HEK293 (cell line): ENCODE measurements at regions not wholly inside any gene's neighbourhood (a gene's known extent, or its start where the extent isn't known, plus 50 kb on each side); places are given as distances from the start of the nearest gene placed in this dataset.

Experiments used
- CTCF ChIP-seq: fragments of 450-650 bp; formaldehyde crosslinking; IDR thresholded peaks from 2 replicates; pipeline ENCODE4 v1.5.1; 2016; ENCODE audit warnings: missing biosample characterization, missing genetic modification characterization
- FEZF1 ChIP-seq: fragments of 450-650 bp; formaldehyde crosslinking; IDR thresholded peaks from 2 replicates; pipeline ENCODE4 v1.5.1; 2016; ENCODE audit warnings: missing biosample characterization, missing genetic modification characterization
- IKZF3 ChIP-seq: fragments of 450-650 bp; IDR thresholded peaks from 2 replicates; pipeline ENCODE4 v1.5.0; 2018; ENCODE audit warnings: missing biosample characterization, mild to moderate bottlenecking, missing genetic modification characterization, moderate library complexity
- KLF8 ChIP-seq: fragments of 450-650 bp; formaldehyde crosslinking; IDR thresholded peaks from 2 replicates; pipeline ENCODE4 v1.5.1; 2016; ENCODE audit warnings: missing biosample characterization, missing genetic modification characterization
- MYNN ChIP-seq: fragments of 450-650 bp; formaldehyde crosslinking; IDR thresholded peaks from 2 replicates; pipeline ENCODE4 v1.5.1; 2016; ENCODE audit warnings: missing biosample characterization, missing genetic modification characterization, borderline replicate concordance
- PBX3 ChIP-seq: sonication (generic); formaldehyde crosslinking; IDR thresholded peaks from 2 replicates; pipeline ENCODE4 v1.8.1; 2022; ENCODE audit warnings: mild to moderate bottlenecking, moderate library complexity, missing genetic modification reagents
- TSHZ1 ChIP-seq: fragments of 450-650 bp; formaldehyde crosslinking; IDR thresholded peaks from 2 replicates; pipeline ENCODE4 v1.5.1; 2016; ENCODE audit warnings: missing biosample characterization, missing genetic modification characterization, borderline replicate concordance
- ZBTB21 ChIP-seq: fragments of 450-650 bp; formaldehyde crosslinking; IDR thresholded peaks from 2 replicates; pipeline ENCODE4 v1.5.1; 2017; ENCODE audit warnings: missing biosample characterization, missing genetic modification characterization
- ZBTB48 ChIP-seq: fragments of 450-650 bp; formaldehyde crosslinking; IDR thresholded peaks from 2 replicates; pipeline ENCODE4 v1.5.1; 2016; ENCODE audit warnings: missing biosample characterization, missing genetic modification characterization
- ZFHX2 ChIP-seq: fragments of 450-650 bp; formaldehyde crosslinking; conservative IDR thresholded peaks from 2 replicates; pipeline ENCODE4 v1.5.1; 2016; ENCODE audit warnings: missing biosample characterization, missing genetic modification characterization
- ZFP37 ChIP-seq: fragments of 450-650 bp; formaldehyde crosslinking; IDR thresholded peaks from 2 replicates; pipeline ENCODE4 v1.5.1; 2016; ENCODE audit warnings: missing biosample characterization, missing genetic modification characterization
- ZFP69B ChIP-seq: fragments of 450-650 bp; formaldehyde crosslinking; IDR thresholded peaks from 2 replicates; pipeline ENCODE4 v1.5.1; 2016; ENCODE audit warnings: missing biosample characterization, missing genetic modification characterization
- ZNF138 ChIP-seq: fragments of 450-650 bp; formaldehyde crosslinking; IDR thresholded peaks from 2 replicates; pipeline ENCODE4 v1.5.1; 2016; ENCODE audit warnings: missing biosample characterization, missing genetic modification characterization, borderline replicate concordance
- ZNF18 ChIP-seq: fragments of 450-650 bp; formaldehyde crosslinking; IDR thresholded peaks from 2 replicates; pipeline ENCODE4 v1.5.1; 2016; ENCODE audit warnings: missing biosample characterization, missing genetic modification characterization
- ZNF280C ChIP-seq: fragments of 450-650 bp; formaldehyde crosslinking; IDR thresholded peaks from 2 replicates; pipeline ENCODE4 v1.5.1; 2016; ENCODE audit warnings: missing biosample characterization, missing genetic modification characterization
- ZNF404 ChIP-seq: fragments of 450-650 bp; formaldehyde crosslinking; IDR thresholded peaks from 2 replicates; pipeline ENCODE4 v1.5.1; 2017; ENCODE audit warnings: missing biosample characterization, missing genetic modification characterization
- ZNF426 ChIP-seq: fragments of 450-650 bp; formaldehyde crosslinking; IDR thresholded peaks from 2 replicates; pipeline ENCODE4 v1.5.1; 2017; ENCODE audit warnings: missing biosample characterization, missing genetic modification characterization, mild to moderate bottlenecking, inconsistent platforms, moderate library complexity
- ZNF549 ChIP-seq: fragments of 450-650 bp; IDR thresholded peaks from 2 replicates; pipeline ENCODE4 v1.5.1; 2018; ENCODE audit warnings: missing biosample characterization, missing genetic modification characterization, mild to moderate bottlenecking, inconsistent platforms, moderate library complexity
- ZNF580 ChIP-seq: fragments of 450-650 bp; formaldehyde crosslinking; IDR thresholded peaks from 2 replicates; pipeline ENCODE4 v1.5.1; 2016; ENCODE audit warnings: missing biosample characterization, missing genetic modification characterization
- ZNF624 ChIP-seq: fragments of 450-650 bp; formaldehyde crosslinking; IDR thresholded peaks from 2 replicates; pipeline ENCODE4 v1.5.1; 2017; ENCODE audit warnings: missing biosample characterization, missing genetic modification characterization
- ZNF626 ChIP-seq: fragments of 450-650 bp; sonication (Bioruptor Pico); formaldehyde crosslinking; IDR thresholded peaks from 2 replicates; pipeline ENCODE4 v1.5.1; 2018; ENCODE audit warnings: missing biosample characterization, missing genetic modification characterization, inconsistent platforms
- ZNF629 ChIP-seq: fragments of 450-650 bp; formaldehyde crosslinking; IDR thresholded peaks from 2 replicates; pipeline ENCODE4 v1.5.1; 2017; ENCODE audit warnings: missing biosample characterization, missing genetic modification characterization
- ZNF654 ChIP-seq: fragments of 450-650 bp; formaldehyde crosslinking; IDR thresholded peaks from 2 replicates; pipeline ENCODE4 v1.5.1; 2016; ENCODE audit warnings: low read depth, missing biosample characterization, missing genetic modification characterization
- ZNF768 ChIP-seq: fragments of 450-650 bp; formaldehyde crosslinking; IDR thresholded peaks from 2 replicates; pipeline ENCODE4 v1.5.1; 2018; ENCODE audit warnings: missing biosample characterization, mild to moderate bottlenecking, missing genetic modification characterization
- ZNF785 ChIP-seq: fragments of 450-650 bp; formaldehyde crosslinking; IDR thresholded peaks from 2 replicates; pipeline ENCODE4 v1.5.1; 2016; ENCODE audit warnings: missing biosample characterization, missing genetic modification characterization
- ZNF837 ChIP-seq: fragments of 450-650 bp; formaldehyde crosslinking; IDR thresholded peaks from 2 replicates; pipeline ENCODE4 v1.5.1; 2016; ENCODE audit warnings: missing biosample characterization, missing genetic modification characterization
- ZNF843 ChIP-seq: fragments of 450-650 bp; formaldehyde crosslinking; IDR thresholded peaks from 2 replicates; pipeline ENCODE4 v1.5.1; 2016; ENCODE audit warnings: missing biosample characterization, missing genetic modification characterization
- ZSCAN18 ChIP-seq: fragments of 450-650 bp; formaldehyde crosslinking; IDR thresholded peaks from 2 replicates; pipeline ENCODE4 v1.5.1; 2016; ENCODE audit warnings: missing biosample characterization, missing genetic modification characterization
- ZXDB ChIP-seq: fragments of 450-650 bp; formaldehyde crosslinking; IDR thresholded peaks from 2 replicates; pipeline ENCODE4 v1.5.1; 2016; ENCODE audit warnings: missing biosample characterization, missing genetic modification characterization

GRCh38 chr3:29065211-29065785, 215.6 kb upstream of the RBMS3 start (continued):
- TF ChIP-seq FEZF1 (tag by site-specific recombination), result peak; percentile 95
- no peak for TF ChIP-seq ZNF785 (tag by site-specific recombination)
- no peak for TF ChIP-seq ZNF837 (tag by site-specific recombination)
- no peak for TF ChIP-seq ZFP37 (tag by site-specific recombination)
- no peak for TF ChIP-seq ZNF404 (tag by site-specific recombination)
- TF ChIP-seq ZFP69B (tag by site-specific recombination), result no peak
- TF ChIP-seq ZSCAN18 (tag by site-specific recombination), result no peak
- TF ChIP-seq MYNN (tag by site-specific recombination), result peak; percentile 94
- TF ChIP-seq ZNF626 (tag by site-specific recombination), result no peak
- no peak for TF ChIP-seq ZNF549 (tag by site-specific recombination)
- no peak for TF ChIP-seq ZBTB21
- 0 out of 2 replicates have a peak, but pooled peaks have one; percentile 22 for TF ChIP-seq TSHZ1 (tag by site-specific recombination)
- TF ChIP-seq ZFHX2 (tag by site-specific recombination), result no peak
- TF ChIP-seq IKZF3 (tag by site-specific recombination), result peak; percentile 47; the same call in 1 of the 2 replicates
- TF ChIP-seq ZNF426 (tag by site-specific recombination), result no peak
- no peak for TF ChIP-seq KLF8
- no peak for TF ChIP-seq ZNF580 (tag by site-specific recombination)
- no peak for TF ChIP-seq ZNF18
- TF ChIP-seq ZNF280C (tag by site-specific recombination), result no peak
- TF ChIP-seq ZNF843 (tag by site-specific recombination), result 0 out of 2 replicates have a peak, but pooled peaks have one; percentile 21
- TF ChIP-seq ZBTB48 (tag by site-specific recombination), result no peak
- no peak for TF ChIP-seq ZNF138 (tag by site-specific recombination)
- TF ChIP-seq ZXDB, result no peak
- TF ChIP-seq CTCF (tag by site-specific recombination), result no peak
- TF ChIP-seq ZNF768 (tag by site-specific recombination), result no peak
- peak; percentile 48 for TF ChIP-seq ZNF629 (tag by site-specific recombination)
- no peak for TF ChIP-seq ZNF654 (tag by site-specific recombination)
- no peak for TF ChIP-seq PBX3 (CRISPR knock-in tag)
- no peak for TF ChIP-seq ZNF624 (tag by site-specific recombination)
